IMR-90 (cell line): ENCODE measurements at regions not wholly inside any gene's neighbourhood (a gene's known extent, or its start where the extent isn't known, plus 50 kb on each side); places are given as distances from the start of the nearest gene placed in this dataset.

ENCODE experiments used
- ATAC-seq: fragments of 200-7000 bp; cut with Tn5 transposase; 2 replicates; pipeline ENCODE4 v1.9.1; 2020; ENCODE audit warnings: low read depth, mild to moderate bottlenecking, moderate library complexity
- BruUV-seq: library from RNA; stranded (reverse); fragments of 400-500 nt; replicated peaks from 2 replicates; lab custom pipeline; 2021; lab: Mats Ljungman, UMichigan
- CTCF ChIA-PET: fragments of 300-600 bp; formaldehyde crosslinking; extraction: SDS; loops from one replicate; lab custom pipeline; 2021; ENCODE audit warnings: antibody characterized with exemption; lab: Yijun Ruan, JAX
- POLR2A ChIA-PET: fragments of 300-600 bp; sonication (Branson Sonifier 250); formaldehyde crosslinking; loops from one replicate; lab custom pipeline; 2022; ENCODE audit warnings: antibody characterized with exemption; ENCODE audit not compliant: unreplicated experiment; lab: Charles Lee
- DNase-seq: peaks from one replicate; pipeline ENCODE4 v3.0.0; 2013
- H2AFZ ChIP-seq: replicated peaks from 2 replicates; pipeline ENCODE3; 2013; ENCODE audit warnings: low read length, mild to moderate bottlenecking; ENCODE audit not compliant: poor library complexity
- H2AK5ac ChIP-seq: 2 replicates; pipeline ENCODE4 v1.6.1; 2013; ENCODE audit warnings: low read depth, low read length, inconsistent platforms
- H2AK9ac ChIP-seq: replicated peaks from 2 replicates; pipeline ENCODE3; 2013; ENCODE audit warnings: mild to moderate bottlenecking, low read depth, low read length, moderate library complexity; ENCODE audit not compliant: poor library complexity
- H2BK120ac ChIP-seq: 2 replicates; pipeline ENCODE4 v1.6.1; 2013; ENCODE audit warnings: low read depth, low read length, inconsistent platforms
- H2BK15ac ChIP-seq: 3 replicates; pipeline ENCODE4 v1.6.1; 2013; ENCODE audit warnings: low read depth, low read length, inconsistent platforms
- H2BK20ac ChIP-seq: 2 replicates; pipeline ENCODE4 v1.6.1; 2013; ENCODE audit warnings: low read depth, mild to moderate bottlenecking, inconsistent platforms, low read length, moderate library complexity
- H2BK5ac ChIP-seq: 2 replicates; pipeline ENCODE4 v1.6.1; 2013; ENCODE audit warnings: mild to moderate bottlenecking, low read depth, low read length, inconsistent platforms; ENCODE audit not compliant: poor library complexity, severe bottlenecking
- H3K14ac ChIP-seq: replicated peaks from 2 replicates; pipeline ENCODE4 v1.6.1; 2013; ENCODE audit warnings: low read depth, low read length, inconsistent platforms
- H3K18ac ChIP-seq: 2 replicates; pipeline ENCODE4 v1.6.1; 2013; ENCODE audit warnings: low read depth, low read length, control low read depth
- H3K23ac ChIP-seq: 2 replicates; pipeline ENCODE4 v1.6.1; 2013; ENCODE audit warnings: low read depth, low read length, inconsistent platforms
- H3K27ac ChIP-seq: 2 replicates; pipeline ENCODE4 v1.5.1; 2013; ENCODE audit warnings: mild to moderate bottlenecking, control low read depth, low read length; ENCODE audit not compliant: insufficient read depth
- H3K27me3 ChIP-seq: 2 replicates; pipeline ENCODE4 v1.6.1; 2013; ENCODE audit warnings: low read length; ENCODE audit not compliant: control insufficient read depth, insufficient read depth
- H3K36me3 ChIP-seq: 2 replicates; pipeline ENCODE4 v1.6.1; 2013; ENCODE audit warnings: low read length, mixed read lengths; ENCODE audit not compliant: control insufficient read depth, insufficient read depth
- H3K4ac ChIP-seq: 2 replicates; pipeline ENCODE4 v1.6.1; 2013; ENCODE audit warnings: low read depth, low read length, inconsistent platforms
- H3K4me1 ChIP-seq: 2 replicates; pipeline ENCODE4 v1.6.1; 2013; ENCODE audit warnings: low read length, mixed read lengths; ENCODE audit not compliant: control insufficient read depth, insufficient read depth
- H3K4me2 ChIP-seq: 2 replicates; pipeline ENCODE4 v1.6.1; 2013; ENCODE audit warnings: low read depth, mild to moderate bottlenecking, control low read depth, low read length, moderate library complexity
- H3K4me3 ChIP-seq: 2 replicates; pipeline ENCODE4 v1.5.1; 2013; ENCODE audit warnings: low read depth, mild to moderate bottlenecking, control low read depth, low read length, moderate library complexity; ENCODE audit not compliant: insufficient read depth
- H3K56ac ChIP-seq: 2 replicates; pipeline ENCODE4 v1.6.1; 2013; ENCODE audit warnings: low read length, inconsistent platforms; ENCODE audit not compliant: insufficient read depth; ENCODE audit errors: extremely low read depth
- H3K79me1 ChIP-seq, 2 experiments: 2 replicates each; pipeline ENCODE4 v1.6.1; 2013; ENCODE audit warnings: low read length in 2 of 2, inconsistent platforms in 1 of 2, low read depth in 1 of 2
- H3K9ac ChIP-seq: 2 replicates; pipeline ENCODE4 v1.6.1; 2013; ENCODE audit warnings: low read depth, low read length, control low read depth
- H3K9me1 ChIP-seq: 2 replicates; pipeline ENCODE4 v1.6.1; 2013; ENCODE audit warnings: low read length, inconsistent platforms; ENCODE audit not compliant: insufficient read depth
- H3K9me3 ChIP-seq: 2 replicates; pipeline ENCODE4 v1.6.1; 2013; ENCODE audit warnings: low read length; ENCODE audit not compliant: control insufficient read depth, insufficient read depth
- H4K20me1 ChIP-seq: 2 replicates; pipeline ENCODE4 v1.6.1; 2013; ENCODE audit warnings: low read length, inconsistent platforms; ENCODE audit not compliant: insufficient read depth
- H4K5ac ChIP-seq: 2 replicates; pipeline ENCODE4 v1.6.1; 2013; ENCODE audit warnings: mild to moderate bottlenecking, low read depth, low read length, control low read depth
- H4K8ac ChIP-seq, 2 experiments: 2 replicates each; pipeline ENCODE4 v1.6.1; 2013; ENCODE audit warnings: low read depth in 2 of 2, low read length in 2 of 2, control low read depth in 1 of 2, inconsistent platforms in 1 of 2
- H4K91ac ChIP-seq: 2 replicates; pipeline ENCODE4 v1.6.1; 2013; ENCODE audit warnings: low read depth, low read length, inconsistent platforms; ENCODE audit not compliant: insufficient read depth
- BHLHE40 ChIP-seq: fragments of 150-350 bp; IDR thresholded peaks from 2 replicates; pipeline ENCODE4 v1.6.1; 2016; ENCODE audit warnings: mild to moderate bottlenecking, low read depth, low read length
- CEBPB ChIP-seq: IDR thresholded peaks from 2 replicates; pipeline ENCODE4 v1.6.1; 2012; ENCODE audit warnings: low read depth, low read length, improper control_type of control experiment
- CHD1 ChIP-seq: IDR thresholded peaks from 2 replicates; pipeline ENCODE4 v1.6.1; 2012; ENCODE audit warnings: low read depth, low read length, improper control_type of control experiment
- MAFK ChIP-seq: IDR thresholded peaks from 2 replicates; pipeline ENCODE4 v1.6.1; 2012; ENCODE audit warnings: low read depth, low read length, improper control_type of control experiment
- NFE2L2 ChIP-seq: fragments of 150-350 bp; IDR thresholded peaks from 2 replicates; pipeline ENCODE4 v1.6.1; 2016; ENCODE audit warnings: low read depth, mild to moderate bottlenecking, low read length
- RAD21 ChIP-seq: IDR thresholded peaks from 2 replicates; pipeline ENCODE4 v1.6.1; 2012; ENCODE audit warnings: low read length, improper control_type of control experiment
- RCOR1 ChIP-seq: IDR thresholded peaks from 2 replicates; pipeline ENCODE4 v1.6.1; 2012; ENCODE audit warnings: mild to moderate bottlenecking, low read length, improper control_type of control experiment; ENCODE audit not compliant: insufficient replicate concordance
- USF2 ChIP-seq: fragments of 150-350 bp; IDR thresholded peaks from 2 replicates; pipeline ENCODE4 v1.6.1; 2017; ENCODE audit warnings: mild to moderate bottlenecking, antibody characterized with exemption, low read length, low read depth
- WGBS, 2 experiments: methylation state at CpG; one replicate each; pipeline versions ENCODE4 v1.1.5 to v1.1.7; 2013; ENCODE audit warnings: missing lambda C conversion rate in 2 of 2; ENCODE audit not compliant: insufficient read length in 1 of 2; ENCODE audit errors: extremely low coverage in 2 of 2; 5-methylcytosine and 5-hydroxymethylcytosine counted together
- dilution Hi-C: fragments of 300-500 bp; cut with HindIII; formaldehyde crosslinking; loops from one replicate; pipeline ENCODE4 v1.14.3; 2018; ENCODE audit warnings: low sequenced_read_pairs; ENCODE audit not compliant: unreplicated experiment
- in situ Hi-C: fragments of 300-500 bp; cut with MboI; formaldehyde crosslinking; loops from 3 replicates; pipeline ENCODE4 v1.14.3; 2019; ENCODE audit warnings: low sequenced_read_pairs, inconsistent platforms, mixed read lengths
- intact Hi-C: fragments of 100-400 bp; cut with micrococcal nuclease; formaldehyde crosslinking; loops from 2 replicates; pipeline ENCODE4 v1.10.0; 2022

DNA sequence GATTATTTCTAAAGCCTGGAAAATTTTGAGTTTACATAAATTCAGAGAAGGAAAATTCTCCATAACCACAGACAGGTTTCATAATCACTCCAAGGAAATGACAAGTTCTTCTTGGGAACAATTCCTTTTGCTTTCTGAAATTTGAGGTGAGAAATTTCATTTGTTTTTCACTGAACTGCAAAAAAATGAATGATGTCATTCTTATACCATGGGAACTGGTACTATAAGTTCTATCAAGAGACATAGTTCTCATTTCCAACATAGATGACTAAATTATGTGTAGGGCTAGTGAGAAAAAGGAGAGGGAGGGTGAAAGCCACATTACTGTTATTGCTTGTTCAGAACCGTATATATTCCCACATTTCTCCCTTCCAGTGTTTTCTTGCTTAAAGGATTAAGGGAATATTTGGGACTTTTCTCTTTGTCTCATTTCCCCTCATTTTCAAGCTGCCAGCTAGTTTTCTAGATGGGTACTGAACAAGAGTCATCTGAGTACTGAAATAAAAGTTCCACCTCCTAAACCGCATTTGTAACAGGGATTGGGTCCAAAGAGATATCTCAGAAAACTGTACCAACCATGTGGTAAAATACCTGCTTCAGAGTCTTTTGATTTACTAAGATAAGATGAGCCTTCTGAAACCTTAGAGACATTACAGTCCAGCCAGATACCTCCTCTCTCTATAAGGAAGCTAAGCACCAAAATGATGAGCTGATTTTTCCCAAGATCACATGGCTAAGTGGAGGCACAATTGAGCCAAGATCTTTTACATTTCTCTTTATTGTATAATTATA lies 144.3 kb upstream of the PRDM1 start:
- in situ Hi-C loops (no loop called here), intact Hi-C loops (no loop called here), dilution Hi-C loops (no loop called here)
- Histone ChIP-seq H2BK20ac (no peak overlapping the region), H3K9me3 (no peaks in the 10 kb centered on the region), H2AFZ (no peak overlapping the region), H3K9me1 (0 out of 2 replicates have a peak, but pooled peaks cover 3% of the 10 kb centered on the region), H3K56ac (no peak overlapping the region), H2BK5ac (no peak overlapping the region), H3K4me3 (no peak overlapping the region), H3K23ac (no peak overlapping the region), H3K36me3 (no peaks in the 10 kb centered on the region), H3K27ac (no peak overlapping the region), H3K4ac (no peak overlapping the region), H4K5ac (no peak overlapping the region), H3K9ac (no peak overlapping the region), H4K20me1 (no peaks in the 10 kb centered on the region), H3K4me1 (no peaks in the 10 kb centered on the region), H2AK5ac (no peak overlapping the region), H3K27me3 (no peaks in the 10 kb centered on the region), H2AK9ac (no peak overlapping the region), H4K8ac (no peak overlapping the region), H4K91ac (no peak overlapping the region), H3K18ac (no peak overlapping the region), H3K14ac (0 out of 2 replicates have a peak overlapping the region, but pooled peaks have one; percentile 5), H3K4me2 (no peak overlapping the region), H2BK15ac (no peak overlapping the region), H2BK120ac (no peak overlapping the region), H3K79me1 (no peaks in the 10 kb centered on the region)
- ATAC-seq (no peak), DNase-seq (peak; percentile 31)
- WGBS, 2 experiments = no CpG with 5 or more reads among the region's 2 CpGs
- CTCF ChIA-PET = no interaction called here
- POLR2A ChIA-PET = no interaction called here
- TF ChIP-seq CEBPB (no peak), NFE2L2 (no peak), RCOR1 (no peak), BHLHE40 (no peak), CHD1 (no peak), MAFK (no peak), USF2 (no peak), RAD21 (no peak)
- no TSS peak for BruUV-seq
